Transverse colon (tissue), 3 donors: ENCODE measurements at regions not wholly inside any gene's neighbourhood (a gene's known extent, or its start where the extent isn't known, plus 50 kb on each side); places are given as distances from the start of the nearest gene placed in this dataset.

ENCODE experiments used
- POLR2A ChIP-seq: fragments of 450-650 bp; IDR thresholded peaks from one replicate; pipeline ENCODE4 v1.6.1; 2016; ENCODE audit warnings: antibody characterized with exemption, mild to moderate bottlenecking, moderate library complexity
- TF ChIP-seq, protein P1 (sequence below), 5 experiments: fragments of 200-600 bp in 3 of 5; fragments of 450-650 bp in 2 of 5; sonication (generic) in 3 of 5; IDR thresholded peaks; 1 replicate in 2 of 5; 2 replicates in 3 of 5; pipeline ENCODE4 v1.5.1; 2016 to 2017; ENCODE audit warnings: antibody characterized with exemption in 5 of 5, inconsistent platforms in 3 of 5, mild to moderate bottlenecking in 2 of 5, moderate library complexity in 1 of 5

DNA sequence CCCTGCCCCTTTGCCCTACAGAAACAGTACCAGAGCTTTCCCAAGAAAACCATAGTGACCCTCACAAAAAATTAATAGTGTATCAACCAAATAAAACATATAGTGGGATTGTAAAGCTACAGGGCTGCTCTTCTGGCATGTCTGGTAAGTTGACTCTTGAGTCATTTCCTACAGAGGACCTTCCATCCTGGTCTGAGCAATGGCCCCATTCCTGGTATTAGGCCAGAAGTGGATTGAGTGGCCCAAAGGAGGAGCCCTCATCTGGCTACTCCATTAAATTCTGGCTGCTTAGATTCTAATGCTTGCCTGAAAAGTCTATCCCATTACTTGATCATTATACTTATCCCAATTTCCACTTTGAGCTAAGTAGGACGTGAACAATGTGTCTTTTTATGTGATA lies 150.9 kb upstream of the HMGN3 start:
- TF ChIP-seq, protein P1, sequence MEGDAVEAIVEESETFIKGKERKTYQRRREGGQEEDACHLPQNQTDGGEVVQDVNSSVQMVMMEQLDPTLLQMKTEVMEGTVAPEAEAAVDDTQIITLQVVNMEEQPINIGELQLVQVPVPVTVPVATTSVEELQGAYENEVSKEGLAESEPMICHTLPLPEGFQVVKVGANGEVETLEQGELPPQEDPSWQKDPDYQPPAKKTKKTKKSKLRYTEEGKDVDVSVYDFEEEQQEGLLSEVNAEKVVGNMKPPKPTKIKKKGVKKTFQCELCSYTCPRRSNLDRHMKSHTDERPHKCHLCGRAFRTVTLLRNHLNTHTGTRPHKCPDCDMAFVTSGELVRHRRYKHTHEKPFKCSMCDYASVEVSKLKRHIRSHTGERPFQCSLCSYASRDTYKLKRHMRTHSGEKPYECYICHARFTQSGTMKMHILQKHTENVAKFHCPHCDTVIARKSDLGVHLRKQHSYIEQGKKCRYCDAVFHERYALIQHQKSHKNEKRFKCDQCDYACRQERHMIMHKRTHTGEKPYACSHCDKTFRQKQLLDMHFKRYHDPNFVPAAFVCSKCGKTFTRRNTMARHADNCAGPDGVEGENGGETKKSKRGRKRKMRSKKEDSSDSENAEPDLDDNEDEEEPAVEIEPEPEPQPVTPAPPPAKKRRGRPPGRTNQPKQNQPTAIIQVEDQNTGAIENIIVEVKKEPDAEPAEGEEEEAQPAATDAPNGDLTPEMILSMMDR (IDR thresholded peaks at IDR 0.05), result no peak
- no peak for TF ChIP-seq POLR2A
